Glomerular endothelial cell (primary cell): ENCODE measurements at regions not wholly inside any gene's neighbourhood (a gene's known extent, or its start where the extent isn't known, plus 50 kb on each side); places are given as distances from the start of the nearest gene placed in this dataset.

Experiments
- DNase-seq: peaks from one replicate; pipeline ENCODE4 v3.0.0-alpha.2; 2011; ENCODE audit warnings: low read depth, low spot score; ENCODE audit errors: extremely low read depth

DNA sequence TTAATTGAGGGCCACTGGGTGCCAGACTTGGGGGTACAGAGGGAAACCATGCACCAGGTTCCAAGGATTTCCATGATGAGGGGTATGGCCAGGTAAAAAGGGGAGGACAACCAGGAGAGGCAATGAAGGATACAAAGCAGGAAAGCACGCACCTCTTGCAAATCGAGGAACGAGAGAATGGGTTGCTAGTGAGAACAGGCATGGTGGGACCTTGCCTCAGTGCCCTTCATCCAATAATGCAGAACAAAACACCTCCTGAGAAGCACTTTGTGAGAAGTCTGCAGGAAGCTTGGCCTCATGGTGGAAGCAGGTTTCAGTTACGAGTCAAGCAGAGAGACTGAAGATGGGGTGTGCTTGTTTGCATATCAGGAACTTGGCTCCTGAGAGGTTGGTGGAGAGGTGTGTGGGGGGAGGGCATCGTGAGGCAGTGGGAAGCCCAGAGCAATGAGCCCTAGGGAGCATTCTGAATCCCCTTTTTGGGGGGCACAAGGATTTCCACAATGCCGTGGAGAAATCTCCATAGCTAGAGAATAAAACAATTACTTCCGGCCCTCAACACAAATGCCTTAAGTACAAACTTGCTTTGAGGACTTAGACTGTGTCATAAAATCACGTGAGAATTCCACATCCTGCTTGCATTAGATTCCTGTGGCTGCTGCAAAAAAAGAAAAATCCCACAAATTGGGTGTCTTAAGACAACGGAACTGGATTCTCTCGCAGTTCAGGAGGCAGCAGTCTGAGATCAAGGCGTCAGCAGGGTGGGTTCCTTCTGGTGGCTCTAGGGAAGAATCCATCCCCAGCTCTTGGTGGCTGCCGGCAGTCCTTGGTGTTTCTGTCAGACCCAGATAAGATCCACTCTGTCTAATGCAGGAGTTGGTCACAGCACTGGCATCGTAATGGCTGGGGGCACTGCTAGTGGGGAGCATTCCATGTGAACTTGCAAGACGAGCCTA, 54.9 kb upstream of the BACE2 start:
- peak; percentile 5 for DNase-seq

DNA sequence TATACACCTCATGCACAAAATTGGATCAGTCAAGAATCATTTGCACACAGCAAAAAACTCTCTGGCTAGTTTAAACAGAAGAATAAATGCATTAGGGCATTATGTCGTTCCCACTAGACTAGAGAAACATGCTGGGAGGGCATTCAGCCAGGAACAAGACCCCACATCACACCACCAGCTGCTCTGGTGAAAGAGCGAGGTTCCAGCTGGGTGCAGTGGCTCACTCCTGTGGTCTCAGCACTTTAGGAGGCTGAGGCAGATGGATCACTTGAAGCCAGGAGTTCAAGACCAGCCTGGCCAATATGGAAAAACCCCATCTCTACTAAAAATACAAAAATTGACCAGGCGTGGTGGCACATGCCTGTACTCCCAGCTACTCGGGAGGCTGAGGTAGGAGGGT, 52.1 kb upstream of the BACE2 start:
- no peak for DNase-seq
